ENCODE measurements at regions not wholly inside any gene's neighbourhood (a gene's known extent, or its start where the extent isn't known, plus 50 kb on each side); places are given as distances from the start of the nearest gene placed in this dataset.

DNA sequence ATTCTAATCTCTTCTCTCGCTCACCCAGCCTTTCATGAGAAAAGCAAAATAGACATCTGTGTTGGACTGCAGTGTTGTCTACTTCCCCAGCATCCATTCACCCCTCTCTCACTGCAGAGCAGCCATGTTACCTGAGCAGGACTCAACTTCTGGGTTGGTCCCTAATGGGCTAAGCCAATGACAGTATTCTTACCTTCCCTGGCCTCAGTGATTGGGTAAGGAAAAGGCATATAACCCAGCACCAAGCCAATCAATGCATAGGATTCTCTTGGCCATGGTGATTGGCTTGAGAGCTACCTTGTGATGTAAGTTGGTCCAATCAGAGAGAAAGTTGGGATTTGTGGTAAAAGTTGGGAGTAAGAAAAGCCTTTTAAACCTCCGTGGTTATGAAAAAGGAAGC is 99.8 kb upstream of the NECTIN1 start:
- TF ChIP-seq, protein P1, sequence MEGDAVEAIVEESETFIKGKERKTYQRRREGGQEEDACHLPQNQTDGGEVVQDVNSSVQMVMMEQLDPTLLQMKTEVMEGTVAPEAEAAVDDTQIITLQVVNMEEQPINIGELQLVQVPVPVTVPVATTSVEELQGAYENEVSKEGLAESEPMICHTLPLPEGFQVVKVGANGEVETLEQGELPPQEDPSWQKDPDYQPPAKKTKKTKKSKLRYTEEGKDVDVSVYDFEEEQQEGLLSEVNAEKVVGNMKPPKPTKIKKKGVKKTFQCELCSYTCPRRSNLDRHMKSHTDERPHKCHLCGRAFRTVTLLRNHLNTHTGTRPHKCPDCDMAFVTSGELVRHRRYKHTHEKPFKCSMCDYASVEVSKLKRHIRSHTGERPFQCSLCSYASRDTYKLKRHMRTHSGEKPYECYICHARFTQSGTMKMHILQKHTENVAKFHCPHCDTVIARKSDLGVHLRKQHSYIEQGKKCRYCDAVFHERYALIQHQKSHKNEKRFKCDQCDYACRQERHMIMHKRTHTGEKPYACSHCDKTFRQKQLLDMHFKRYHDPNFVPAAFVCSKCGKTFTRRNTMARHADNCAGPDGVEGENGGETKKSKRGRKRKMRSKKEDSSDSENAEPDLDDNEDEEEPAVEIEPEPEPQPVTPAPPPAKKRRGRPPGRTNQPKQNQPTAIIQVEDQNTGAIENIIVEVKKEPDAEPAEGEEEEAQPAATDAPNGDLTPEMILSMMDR (IDR thresholded peaks at IDR 0.05; ENCODE audit: insufficient read depth, low read depth, low read length), result no peak
- no peak for DNase-seq (ENCODE audit: low read depth)
- no peak overlapping the region for H3K4me3 ChIP-seq (ENCODE audit: low read depth, low read length)

DNA sequence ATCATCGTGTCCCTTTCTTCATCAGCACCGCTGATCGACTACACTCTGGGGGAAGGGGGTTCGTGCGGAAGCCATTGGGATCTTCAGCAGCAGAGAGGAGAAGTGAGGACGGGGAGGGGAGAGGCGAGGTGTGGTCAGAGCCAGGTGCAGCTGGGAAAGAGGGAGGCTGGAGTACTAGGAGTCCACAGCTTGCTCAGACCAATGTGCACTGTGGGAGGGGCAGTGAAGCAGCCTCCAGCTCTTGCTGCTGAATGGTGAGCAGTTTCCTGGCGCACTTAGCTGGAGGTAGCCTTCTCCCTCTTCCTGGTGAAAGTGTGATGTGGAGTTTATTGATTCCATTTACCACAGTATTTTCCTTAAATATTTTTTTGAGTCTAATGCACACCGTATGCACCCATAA is 99.0 kb upstream of the NECTIN1 start:
- no peak overlapping the region for H3K4me3 ChIP-seq (ENCODE audit: low read depth, low read length)
- TF ChIP-seq, protein P1 (IDR thresholded peaks at IDR 0.05; ENCODE audit: insufficient read depth, low read depth, low read length), result no peak
- DNase-seq (ENCODE audit: low read depth), result no peak

DNA sequence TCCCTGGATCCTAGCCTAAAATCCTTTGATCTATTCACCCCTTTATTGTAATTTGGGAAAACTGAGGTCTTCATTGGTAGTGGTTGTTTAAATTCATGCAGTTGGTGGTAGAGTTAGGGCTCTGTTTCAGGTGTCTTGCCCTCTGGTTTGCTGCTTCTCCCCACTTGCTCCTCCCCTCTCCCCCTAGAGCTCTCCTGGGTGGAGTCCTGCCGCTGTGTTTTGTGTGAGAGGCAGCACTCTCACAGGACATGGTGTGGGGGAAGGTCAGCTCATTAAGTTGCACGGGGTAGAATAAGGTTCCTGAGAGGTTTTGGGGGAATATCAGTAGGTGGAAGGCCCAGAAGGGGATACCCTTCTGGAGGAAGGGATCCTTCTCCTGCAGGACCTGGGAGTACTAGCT is 98.1 kb upstream of the NECTIN1 start:
- H3K4me3 ChIP-seq (ENCODE audit: low read depth, low read length), result no peak overlapping the region
- DNase-seq (ENCODE audit: low read depth), result no peak
- TF ChIP-seq, protein P1 (IDR thresholded peaks at IDR 0.05; ENCODE audit: insufficient read depth, low read depth, low read length), result no peak

DNA sequence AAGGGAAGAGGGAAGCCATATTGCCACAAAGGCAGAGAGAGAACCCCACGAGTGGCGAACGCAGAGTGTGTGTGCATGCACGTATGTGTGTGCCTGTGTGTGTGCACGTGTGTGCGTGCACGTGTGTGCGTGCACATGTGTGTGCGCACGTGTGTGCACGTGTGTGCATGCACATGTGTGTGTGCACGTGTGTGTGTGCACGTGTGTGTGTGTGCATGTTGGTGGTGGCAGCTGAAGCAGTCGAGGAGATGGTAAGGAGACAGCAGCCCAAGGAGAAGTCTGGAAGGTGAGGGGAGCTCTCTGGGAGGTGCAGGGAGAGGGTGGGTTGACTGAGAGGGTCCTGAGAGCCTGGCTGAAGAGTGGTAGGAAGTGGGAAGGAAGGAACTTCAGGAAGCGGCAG is 94.1 kb upstream of the NECTIN1 start:
- TF ChIP-seq, protein P1 (IDR thresholded peaks at IDR 0.05; ENCODE audit: insufficient read depth, low read depth, low read length), result no peak
- DNase-seq (ENCODE audit: low read depth), result no peak

DNA sequence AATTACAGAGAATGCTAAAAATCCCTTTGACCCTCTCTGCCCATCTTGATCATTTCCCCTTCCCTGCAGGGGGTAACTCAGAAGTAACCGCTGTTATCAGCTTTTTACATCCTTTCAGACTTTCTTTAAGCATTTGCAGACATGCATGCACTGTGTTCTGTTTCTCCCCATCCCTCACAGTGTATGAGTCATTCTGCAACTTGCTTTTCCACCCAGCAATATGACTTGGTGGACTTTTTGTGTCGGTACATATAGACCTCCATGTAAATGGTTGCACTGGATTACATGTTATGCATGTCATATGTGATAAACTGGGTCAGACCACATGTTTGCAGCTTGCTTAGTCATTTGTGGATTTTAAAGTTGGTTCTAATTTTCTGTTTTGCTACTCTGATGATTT is 87.7 kb upstream of the NECTIN1 start:
- no peak for DNase-seq (ENCODE audit: low read depth)
- TF ChIP-seq, protein P1 (IDR thresholded peaks at IDR 0.05; ENCODE audit: insufficient read depth, low read depth, low read length), result no peak
- H3K4me3 ChIP-seq (ENCODE audit: low read depth, low read length), result no peak overlapping the region

More for the DNA sequence above, 94.1 kb upstream of the NECTIN1 start:
- H3K4me3 ChIP-seq (ENCODE audit: low read depth, low read length), result no peak overlapping the region

DNA sequence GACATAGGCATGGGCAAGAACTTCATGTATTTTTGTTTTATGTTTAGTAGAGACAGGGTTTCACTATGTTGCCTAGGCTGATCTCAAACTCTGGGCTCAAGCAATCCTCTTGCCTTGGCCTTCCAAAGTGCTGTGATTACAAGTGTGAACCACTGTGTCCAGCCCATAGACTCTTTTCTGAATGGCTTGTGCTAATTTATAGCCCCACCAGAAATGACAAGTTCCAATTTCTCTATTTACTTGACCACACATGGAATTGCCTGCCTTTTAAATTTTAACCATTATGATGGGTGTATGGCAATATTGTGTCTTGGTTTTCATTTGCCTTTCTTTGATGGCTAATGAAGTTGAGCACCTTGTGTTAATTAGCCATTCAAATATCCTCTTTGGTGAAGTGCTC is 85.8 kb upstream of the NECTIN1 start:
- TF ChIP-seq, protein P1 (IDR thresholded peaks at IDR 0.05; ENCODE audit: insufficient read depth, low read depth, low read length), result no peak
- no peak for DNase-seq (ENCODE audit: low read depth)
- no peak overlapping the region for H3K4me3 ChIP-seq (ENCODE audit: low read depth, low read length)

DNA sequence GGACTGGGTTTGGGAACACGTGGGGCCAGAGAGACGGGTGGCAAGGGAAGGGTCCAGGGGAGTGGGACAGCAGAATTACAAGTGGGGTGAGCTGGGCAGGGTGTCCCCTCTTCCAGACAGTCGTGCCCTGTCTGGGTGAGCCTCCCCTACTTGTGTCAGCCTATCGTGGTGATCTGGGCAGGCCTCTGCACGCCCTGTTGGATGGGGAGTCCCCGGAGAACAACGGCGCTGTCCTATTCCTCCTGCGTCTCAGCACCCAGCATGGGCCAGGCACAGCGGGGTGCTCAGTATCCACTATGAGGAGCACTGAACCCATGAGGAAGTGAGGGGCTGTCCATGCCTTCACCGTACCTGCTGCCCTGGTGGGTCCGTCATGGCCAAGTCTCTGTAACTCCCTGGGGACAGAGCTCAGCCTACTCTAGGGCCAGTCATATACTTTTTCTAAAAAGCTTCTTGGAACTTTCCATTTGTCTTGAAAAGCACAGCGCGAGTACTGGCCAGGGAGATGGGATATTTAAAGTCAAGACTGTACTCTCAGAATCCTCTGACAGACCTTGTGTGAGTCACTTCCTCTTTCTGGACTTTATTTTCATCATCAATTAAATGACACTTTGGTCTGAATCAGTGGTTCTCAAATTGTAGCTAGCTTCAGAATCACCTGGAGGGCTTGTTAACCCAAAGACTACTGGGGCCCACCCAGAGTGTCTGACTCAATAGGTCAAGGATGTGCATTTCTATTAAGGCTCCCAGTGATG is 81.7 kb upstream of the NECTIN1 start:
- H3K4me3 ChIP-seq (ENCODE audit: low read depth, low read length), result no peak overlapping the region
- DNase-seq (ENCODE audit: low read depth), result no peak

More for the DNA sequence above, 81.7 kb upstream of the NECTIN1 start:
- TF ChIP-seq, protein P1 (IDR thresholded peaks at IDR 0.05; ENCODE audit: insufficient read depth, low read depth, low read length), result no peak
